CD8-positive, alpha-beta memory T cell (primary cell): ENCODE measurements at regions not wholly inside any gene's neighbourhood (a gene's known extent, or its start where the extent isn't known, plus 50 kb on each side); places are given as distances from the start of the nearest gene placed in this dataset.

ENCODE experiments used
- CTCF ChIA-PET: fragments of 350-600 bp; sonication (Branson Sonifier 250); formaldehyde crosslinking; loops from one replicate; lab custom pipeline; 2021; ENCODE audit warnings: antibody characterized with exemption; lab: Charles Lee
- POLR2A ChIA-PET: fragments of 350-600 bp; sonication (Branson Sonifier 250); formaldehyde crosslinking; loops from one replicate; lab custom pipeline; 2021; ENCODE audit warnings: antibody characterized with exemption; lab: Charles Lee
- DNase-seq, 5 donors: peaks; one replicate each; pipeline versions ENCODE4 v3.0.0 to v3.0.0-alpha.2; 2020 to 2022; ENCODE audit warnings: mixed read lengths in 1 of 5
- H3K27ac ChIP-seq: one replicate; pipeline ENCODE4 v1.7.0; 2013; ENCODE audit warnings: low read depth, mild to moderate bottlenecking, low read length, moderate library complexity
- H3K27me3 ChIP-seq: 2 replicates; pipeline ENCODE4 v1.7.0; 2013; ENCODE audit warnings: low read length, mild to moderate bottlenecking; ENCODE audit not compliant: insufficient read depth, poor library complexity, severe bottlenecking
- H3K36me3 ChIP-seq: 2 replicates; pipeline ENCODE4 v1.7.0; 2013; ENCODE audit warnings: mild to moderate bottlenecking, low read length, moderate library complexity; ENCODE audit not compliant: insufficient read depth
- H3K4me1 ChIP-seq: 2 replicates; pipeline ENCODE4 v1.7.0; 2013; ENCODE audit warnings: mild to moderate bottlenecking, low read length, moderate library complexity; ENCODE audit not compliant: insufficient read depth
- H3K4me3 ChIP-seq: 2 replicates; pipeline ENCODE4 v1.7.0; 2013; ENCODE audit warnings: mild to moderate bottlenecking, low read length
- H3K9me3 ChIP-seq: 2 replicates; pipeline ENCODE4 v1.7.0; 2013; ENCODE audit warnings: mild to moderate bottlenecking, low read length
- H3K27ac Mint-ChIP-seq, 8 donors: one replicate each; pipeline ENCODE4 v1.8.0; 2020 to 2021; ENCODE audit warnings: mixed read lengths in 8 of 8, mild to moderate bottlenecking in 6 of 8, inconsistent platforms in 3 of 8, moderate library complexity in 3 of 8
- H3K27me3 Mint-ChIP-seq, 2 donors: one replicate each; pipeline ENCODE4 v1.8.0; 2020 to 2021; ENCODE audit warnings: mixed read lengths in 2 of 2, mild to moderate bottlenecking in 1 of 2, moderate library complexity in 1 of 2
- H3K36me3 Mint-ChIP-seq, 3 donors: one replicate each; pipeline ENCODE4 v1.8.0; 2020 to 2021; ENCODE audit warnings: mixed read lengths in 3 of 3, inconsistent platforms in 1 of 3, mild to moderate bottlenecking in 1 of 3
- H3K4me1 Mint-ChIP-seq, 3 donors: one replicate each; pipeline ENCODE4 v1.8.0; 2020 to 2021; ENCODE audit warnings: mixed read lengths in 3 of 3, inconsistent platforms in 1 of 3, mild to moderate bottlenecking in 1 of 3
- H3K4me3 Mint-ChIP-seq, 7 donors: one replicate each; pipeline ENCODE4 v1.8.0; 2020 to 2021; ENCODE audit warnings: mixed read lengths in 7 of 7, mild to moderate bottlenecking in 6 of 7, moderate library complexity in 4 of 7, inconsistent platforms in 2 of 7
- H3K9me3 Mint-ChIP-seq, 5 donors: one replicate each; pipeline ENCODE4 v1.8.0; 2020 to 2022; ENCODE audit warnings: mixed read lengths in 5 of 5, mild to moderate bottlenecking in 3 of 5, moderate library complexity in 2 of 5, inconsistent platforms in 1 of 5

DNA sequence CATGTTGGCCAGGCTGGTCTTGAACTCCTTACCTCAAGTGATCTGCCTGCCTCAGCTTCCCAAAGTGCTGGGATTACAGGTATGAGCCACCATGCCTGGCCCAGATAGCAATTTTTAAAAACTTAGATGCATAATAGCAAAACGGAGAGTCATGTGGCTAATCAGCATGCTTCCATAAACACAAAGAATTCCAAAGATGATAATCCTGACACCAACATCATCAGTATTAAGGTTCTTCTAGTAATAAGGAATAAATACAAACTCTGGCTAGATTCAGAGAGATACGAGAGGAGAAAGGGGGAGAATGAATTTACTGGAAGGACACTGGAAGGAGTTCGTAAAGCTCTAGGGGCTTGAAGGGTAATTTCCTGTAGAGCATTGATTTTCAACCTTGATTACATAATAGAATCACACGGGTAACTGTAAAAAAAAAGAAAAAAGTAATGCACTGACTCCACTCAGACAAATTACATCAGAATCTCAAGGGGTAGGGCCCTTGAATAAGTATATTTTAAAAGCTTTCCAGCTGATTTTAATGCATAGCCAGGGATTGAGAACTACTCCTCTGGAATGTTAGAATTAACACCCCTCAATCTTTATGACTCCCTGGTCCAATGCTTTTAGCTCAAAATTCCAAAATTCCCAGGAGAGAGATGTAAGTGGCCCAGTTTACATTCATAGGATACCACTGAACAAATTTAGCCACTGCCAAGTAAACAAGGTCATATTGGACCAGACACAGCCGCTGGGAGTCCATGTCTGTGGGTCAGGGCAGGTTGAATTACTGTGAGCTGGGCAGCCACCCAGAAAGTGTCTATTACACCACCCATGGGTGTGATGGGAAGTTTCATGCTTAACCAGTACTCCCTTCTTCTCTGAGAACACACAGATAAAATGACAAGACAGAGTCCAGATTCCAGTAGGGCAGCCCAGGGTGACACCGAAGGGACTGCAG is 243.9 kb downstream of the TBL1XR1 start:
- no peak overlapping the region for H3K27ac Mint-ChIP-seq
- ChIA-PET CTCF (no interaction called here), POLR2A (no interaction called here)
- H3K36me3 ChIP-seq, result no peaks in the 10 kb centered on the region
- no peak overlapping the region for H3K27ac ChIP-seq
- no peak overlapping the region for H3K4me3 Mint-ChIP-seq
- H3K36me3 Mint-ChIP-seq, result no peaks in the 10 kb centered on the region
- no peaks in the 10 kb centered on the region for H3K4me1 ChIP-seq
- no peak overlapping the region for H3K4me3 ChIP-seq
- H3K4me1 Mint-ChIP-seq, result no peaks in the 10 kb centered on the region
- DNase-seq, result no peak
- no peaks in the 10 kb centered on the region for H3K9me3 Mint-ChIP-seq
- H3K27me3 ChIP-seq, result no peaks in the 10 kb centered on the region
- H3K27me3 Mint-ChIP-seq, result peaks cover 0 to 2% of the 10 kb centered on the region in 2 donors
- no peaks in the 10 kb centered on the region for H3K9me3 ChIP-seq

DNA sequence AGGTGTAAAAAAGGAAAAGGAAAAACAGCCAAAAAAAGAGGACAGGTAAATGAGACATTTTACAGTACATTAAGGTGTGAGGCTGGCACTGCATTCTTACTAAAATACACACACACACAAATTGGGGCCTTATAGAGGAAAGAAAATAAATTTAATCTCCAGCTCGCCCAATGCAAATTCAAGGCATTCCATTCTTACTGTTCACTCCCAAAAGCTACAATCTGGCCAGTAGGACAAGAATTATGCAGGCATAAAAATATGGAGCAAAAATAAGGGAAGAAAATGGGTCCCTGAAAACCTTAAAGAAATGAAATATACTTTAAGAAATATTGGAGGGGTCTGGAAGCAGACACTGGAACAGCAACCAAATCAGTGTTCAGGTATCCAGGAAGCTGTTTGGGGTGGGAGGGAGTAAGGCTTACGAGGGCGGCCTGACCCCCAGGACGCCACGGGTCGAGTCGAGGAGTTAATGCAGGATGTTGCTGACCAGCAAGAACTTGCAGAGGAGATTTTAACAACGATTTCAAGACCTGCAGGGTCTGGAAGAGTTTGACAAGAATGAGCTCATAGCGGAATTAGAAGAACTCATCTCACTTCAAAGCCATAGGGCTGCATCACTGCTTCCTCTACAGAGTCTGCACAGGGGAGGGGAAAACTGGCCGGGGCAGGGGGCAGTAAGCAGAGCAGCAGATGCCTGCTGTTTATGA is 245.5 kb downstream of the TBL1XR1 start:
- Mint-ChIP-seq H3K36me3 (no peaks in the 10 kb centered on the region), H3K9me3 (no peaks in the 10 kb centered on the region), H3K4me1 (no peaks in the 10 kb centered on the region), H3K27me3 (peaks cover 0 to 2% of the 10 kb centered on the region in 2 donors), H3K27ac (no peak overlapping the region), H3K4me3 (no peak overlapping the region)
- no peak for DNase-seq
- H3K27ac ChIP-seq, result no peak overlapping the region
- no peaks in the 10 kb centered on the region for H3K27me3 ChIP-seq
- ChIA-PET POLR2A (no interaction called here), CTCF (no interaction called here)
- no peaks in the 10 kb centered on the region for H3K36me3 ChIP-seq
- H3K4me1 ChIP-seq, result no peaks in the 10 kb centered on the region
- no peak overlapping the region for H3K4me3 ChIP-seq
- H3K9me3 ChIP-seq, result no peaks in the 10 kb centered on the region

DNA sequence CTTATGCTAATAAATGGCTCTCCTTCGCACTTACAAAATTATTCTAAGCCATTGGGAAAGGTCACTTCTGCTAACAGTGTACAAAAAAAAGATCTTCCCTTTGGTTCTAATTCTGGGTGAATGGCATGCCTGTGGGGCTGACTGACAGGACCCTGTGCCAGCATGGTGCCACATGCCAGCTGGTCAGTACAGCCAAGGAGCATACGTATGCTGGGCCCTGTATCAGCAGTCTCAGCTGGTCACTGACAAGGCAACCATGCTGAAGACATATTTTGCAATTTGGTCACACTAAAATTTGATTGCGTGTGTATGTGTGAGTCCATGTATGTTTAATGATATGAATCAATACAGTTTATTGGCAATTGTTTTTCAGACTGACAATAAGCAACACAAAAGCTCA is 246.1 kb downstream of the TBL1XR1 start:
- DNase-seq, result no peak
- Mint-ChIP-seq H3K27me3 (peaks cover 0 to 2% of the 10 kb centered on the region in 2 donors), H3K27ac (no peak overlapping the region), H3K36me3 (no peaks in the 10 kb centered on the region), H3K4me1 (no peaks in the 10 kb centered on the region), H3K9me3 (no peaks in the 10 kb centered on the region), H3K4me3 (no peak overlapping the region)
- Histone ChIP-seq H3K27ac (no peak overlapping the region), H3K4me3 (no peak overlapping the region), H3K36me3 (no peaks in the 10 kb centered on the region), H3K4me1 (no peaks in the 10 kb centered on the region), H3K9me3 (no peaks in the 10 kb centered on the region), H3K27me3 (no peaks in the 10 kb centered on the region)
- CTCF ChIA-PET, result no interaction called here
- POLR2A ChIA-PET, result no interaction called here

DNA sequence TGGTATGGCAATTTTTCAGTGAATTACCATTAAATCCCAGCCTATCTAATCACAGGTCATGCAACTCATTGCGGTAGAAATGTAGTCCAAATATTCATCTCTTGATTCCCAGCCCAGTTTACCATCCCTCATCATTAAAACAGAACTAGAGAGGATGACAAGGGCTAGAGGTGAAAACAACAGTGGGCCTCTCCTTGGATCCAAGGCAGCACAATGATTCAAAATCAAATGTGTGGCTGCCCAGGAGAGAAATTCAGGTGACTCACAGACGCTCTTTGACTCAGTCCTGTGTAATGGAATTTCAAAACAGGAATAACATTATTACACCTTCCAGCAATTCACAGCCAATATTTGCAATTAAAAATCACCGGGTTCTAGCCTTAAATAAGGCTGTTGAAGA is 246.5 kb downstream of the TBL1XR1 start:
- ChIA-PET CTCF (no interaction called here), POLR2A (no interaction called here)
- H3K27ac Mint-ChIP-seq, result no peak overlapping the region
- Histone ChIP-seq H3K27ac (no peak overlapping the region), H3K36me3 (no peaks in the 10 kb centered on the region), H3K4me1 (no peaks in the 10 kb centered on the region), H3K27me3 (no peaks in the 10 kb centered on the region), H3K4me3 (no peak overlapping the region), H3K9me3 (no peaks in the 10 kb centered on the region)
- H3K36me3 Mint-ChIP-seq, result no peaks in the 10 kb centered on the region
- DNase-seq, result no peak
- no peak overlapping the region for H3K4me3 Mint-ChIP-seq
- H3K27me3 Mint-ChIP-seq, result peaks cover 0 to 2% of the 10 kb centered on the region in 2 donors
- H3K9me3 Mint-ChIP-seq, result no peaks in the 10 kb centered on the region
- H3K4me1 Mint-ChIP-seq, result no peaks in the 10 kb centered on the region

DNA sequence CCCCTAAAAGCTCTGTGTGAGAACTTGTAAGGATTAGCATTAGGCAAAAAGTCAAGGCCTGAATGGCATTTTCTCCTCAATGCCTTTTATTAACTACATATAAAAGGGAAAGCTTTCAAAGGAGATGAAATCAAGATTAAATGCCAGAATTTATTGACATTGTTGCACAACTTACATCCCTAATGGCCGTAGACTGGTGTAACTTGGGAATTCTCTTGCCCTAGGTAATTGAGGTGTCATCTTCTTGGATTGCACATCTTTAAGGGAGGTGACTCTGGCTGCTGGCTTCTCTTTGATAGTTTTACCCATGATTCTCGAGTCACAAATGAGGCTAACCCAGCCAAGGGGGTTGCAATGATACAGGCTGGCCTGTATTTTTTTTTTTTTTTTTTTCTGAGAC is 249.1 kb downstream of the TBL1XR1 start:
- Histone ChIP-seq H3K36me3 (no peaks in the 10 kb centered on the region), H3K4me1 (no peaks in the 10 kb centered on the region), H3K27me3 (no peaks in the 10 kb centered on the region), H3K9me3 (no peaks in the 10 kb centered on the region), H3K27ac (no peak overlapping the region), H3K4me3 (no peak overlapping the region)
- H3K27ac Mint-ChIP-seq, result no peak overlapping the region
- H3K27me3 Mint-ChIP-seq, result peaks cover 0 to 2% of the 10 kb centered on the region in 2 donors
- no peak for DNase-seq
- ChIA-PET POLR2A (no interaction called here), CTCF (no interaction called here)
- H3K4me3 Mint-ChIP-seq, result no peak overlapping the region
- H3K36me3 Mint-ChIP-seq, result no peaks in the 10 kb centered on the region
- no peaks in the 10 kb centered on the region for H3K4me1 Mint-ChIP-seq
- H3K9me3 Mint-ChIP-seq, result no peaks in the 10 kb centered on the region

DNA sequence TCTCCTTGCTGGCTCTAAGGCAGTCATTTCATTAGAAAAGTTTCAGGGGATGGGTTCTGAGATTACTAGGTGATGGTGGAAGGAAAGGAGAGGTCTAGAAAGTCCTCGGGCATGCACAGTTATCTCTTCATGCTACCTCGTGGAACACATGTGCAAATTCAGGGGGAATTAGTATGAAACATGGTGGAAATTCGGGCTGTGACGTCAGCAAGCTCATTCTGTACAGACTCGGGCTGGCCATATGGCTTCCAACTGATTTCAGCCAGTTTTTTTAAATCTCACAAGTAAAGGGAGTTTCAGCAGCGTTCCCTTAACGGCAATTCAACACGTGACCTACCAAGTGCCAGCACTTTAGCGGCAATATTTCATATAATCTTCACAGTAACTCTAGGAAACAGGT is 251.1 kb downstream of the TBL1XR1 start:
- Mint-ChIP-seq H3K36me3 (no peaks in the 10 kb centered on the region), H3K27me3 (peaks cover under 1 to 5% of the 10 kb centered on the region in 2 donors), H3K27ac (peak overlapping the region in 1 of 8 donors; percentile 14), H3K4me3 (no peak overlapping the region), H3K4me1 (no peaks in the 10 kb centered on the region), H3K9me3 (no peaks in the 10 kb centered on the region)
- Histone ChIP-seq H3K9me3 (no peaks in the 10 kb centered on the region), H3K4me1 (no peaks in the 10 kb centered on the region), H3K27ac (no peak overlapping the region), H3K4me3 (no peak overlapping the region), H3K27me3 (no peaks in the 10 kb centered on the region), H3K36me3 (no peaks in the 10 kb centered on the region)
- ChIA-PET POLR2A (no interaction called here), CTCF (no interaction called here)
- DNase-seq, result no peak

DNA sequence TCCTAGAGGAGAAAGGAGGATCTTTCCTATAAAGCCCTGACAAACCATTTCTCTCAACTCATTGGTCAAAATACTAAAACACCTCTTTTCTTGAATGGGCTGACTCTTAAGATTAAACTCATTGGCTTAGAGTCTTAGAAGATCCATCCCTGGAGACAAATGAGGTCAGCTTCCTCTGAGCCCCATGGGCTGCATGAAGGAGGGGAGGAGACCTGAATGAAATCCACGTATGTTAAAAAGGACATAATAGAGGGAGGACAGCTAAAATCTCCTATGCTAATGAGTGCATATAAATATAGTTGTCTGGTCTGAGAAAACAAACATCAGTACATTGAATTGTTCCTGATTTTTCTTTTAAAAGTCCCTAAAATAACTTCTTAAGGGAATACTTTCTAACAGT is 255.0 kb downstream of the TBL1XR1 start:
- H3K4me3 ChIP-seq, result no peak overlapping the region
- POLR2A ChIA-PET, result no interaction called here
- H3K36me3 ChIP-seq, result no peaks in the 10 kb centered on the region
- H3K4me1 Mint-ChIP-seq, result no peaks in the 10 kb centered on the region
- H3K27me3 ChIP-seq, result no peaks in the 10 kb centered on the region
- H3K27ac ChIP-seq, result no peak overlapping the region
- no peaks in the 10 kb centered on the region for H3K36me3 Mint-ChIP-seq
- H3K9me3 ChIP-seq, result no peaks in the 10 kb centered on the region
- no peaks in the 10 kb centered on the region for H3K9me3 Mint-ChIP-seq
- H3K4me1 ChIP-seq, result no peaks in the 10 kb centered on the region
- H3K4me3 Mint-ChIP-seq, result no peak overlapping the region
- CTCF ChIA-PET, result no interaction called here
- DNase-seq, result no peak
- peaks cover 4 to 19% of the 10 kb centered on the region in 2 donors for H3K27me3 Mint-ChIP-seq
- H3K27ac Mint-ChIP-seq, result no peak overlapping the region

DNA sequence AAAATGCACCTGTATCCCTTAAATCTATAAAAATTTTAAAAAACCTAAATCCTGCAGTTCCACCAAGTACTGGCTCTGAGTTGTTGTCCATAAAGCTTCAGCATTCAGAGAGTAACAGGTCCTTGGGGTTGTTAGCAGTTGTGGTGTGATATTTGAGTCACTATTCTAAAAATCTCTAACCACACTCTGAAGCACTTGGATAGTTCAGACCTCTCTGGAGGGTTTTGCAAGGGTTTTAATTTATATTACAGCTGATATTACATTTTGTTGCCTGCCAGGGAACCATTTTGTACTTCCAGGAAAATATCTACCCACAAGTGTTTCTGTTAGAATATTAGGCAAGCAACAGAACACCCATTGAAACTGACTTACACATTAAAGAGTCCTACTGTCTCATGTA is 255.6 kb downstream of the TBL1XR1 start:
- peaks cover 4 to 23% of the 10 kb centered on the region in 2 donors for H3K27me3 Mint-ChIP-seq
- no peak overlapping the region for H3K27ac ChIP-seq
- CTCF ChIA-PET, result interaction anchor here (1.4 kb wide), 1 partner anchor 69 kb away, joined by 5 read pairs; no protein-coding TSS in a partner anchor

More for the DNA sequence above, 255.6 kb downstream of the TBL1XR1 start:
- DNase-seq, result no peak
- no peak overlapping the region for H3K27ac Mint-ChIP-seq
- Histone ChIP-seq H3K4me1 (no peaks in the 10 kb centered on the region), H3K27me3 (no peaks in the 10 kb centered on the region), H3K9me3 (no peaks in the 10 kb centered on the region), H3K4me3 (no peak overlapping the region), H3K36me3 (no peaks in the 10 kb centered on the region)
- no peak overlapping the region for H3K4me3 Mint-ChIP-seq
- no peaks in the 10 kb centered on the region for H3K36me3 Mint-ChIP-seq
- POLR2A ChIA-PET, result no interaction called here
- H3K4me1 Mint-ChIP-seq, result no peaks in the 10 kb centered on the region
- H3K9me3 Mint-ChIP-seq, result no peaks in the 10 kb centered on the region
